Breast epithelium (tissue), 4 donors: ENCODE measurements at regions not wholly inside any gene's neighbourhood (a gene's known extent, or its start where the extent isn't known, plus 50 kb on each side); places are given as distances from the start of the nearest gene placed in this dataset.

Experiments
- DNase-seq, 2 donors: peaks; one replicate each; pipeline ENCODE4 v3.0.0-alpha.2; 2019; ENCODE audit warnings: low spot score in 2 of 2
- H3K27ac ChIP-seq, 2 donors: fragments of 200-600 bp; sonication (generic) in 1 of 2; one replicate each; pipeline ENCODE4 v1.5.1; 2016 to 2019; ENCODE audit warnings: mild to moderate bottlenecking in 1 of 2
- H3K27me3 ChIP-seq, 2 donors: fragments of 200-600 bp; sonication (generic) in 1 of 2; one replicate each; pipeline versions ENCODE4 v1.5.1 to v1.6.0; 2017 to 2019; ENCODE audit warnings: control low read depth in 1 of 2, mild to moderate bottlenecking in 1 of 2
- H3K36me3 ChIP-seq: fragments of 200-600 bp; one replicate; pipeline ENCODE4 v1.5.1; 2019
- H3K4me1 ChIP-seq, 2 donors: fragments of 200-600 bp; sonication (generic); one replicate each; pipeline ENCODE4 v1.5.1; 2016 to 2019; ENCODE audit warnings: control low read depth in 1 of 2
- H3K4me3 ChIP-seq, 3 donors: fragments of 200-600 bp; sonication (generic); 1 replicate in 2 of 3; 2 replicates in 1 of 3; pipeline ENCODE4 v1.5.1; 2016 to 2019; ENCODE audit warnings: mild to moderate bottlenecking in 3 of 3, moderate library complexity in 2 of 3
- H3K9me3 ChIP-seq, 2 donors: fragments of 200-600 bp; sonication (generic) in 1 of 2; one replicate each; pipeline ENCODE4 v1.5.1; 2016 to 2019; ENCODE audit warnings: control low read depth in 1 of 2
- CTCF ChIP-seq, 3 donors: fragments of 450-650 bp; IDR thresholded peaks; one replicate each; pipeline ENCODE4 v1.5.1; 2016 to 2017; ENCODE audit warnings: antibody characterized with exemption in 3 of 3, mild to moderate bottlenecking in 3 of 3, moderate library complexity in 3 of 3
- POLR2A ChIP-seq: fragments of 450-650 bp; IDR thresholded peaks from one replicate; pipeline ENCODE4 v1.6.1; 2016; ENCODE audit warnings: antibody characterized with exemption, mild to moderate bottlenecking, moderate library complexity
- POLR2AphosphoS5 ChIP-seq, 3 donors: sonication (generic); formaldehyde crosslinking; IDR thresholded peaks; one replicate each; pipeline ENCODE4 v1.6.1; 2017; ENCODE audit warnings: antibody characterized with exemption in 3 of 3
- intact Hi-C: fragments of 100-400 bp; cut with DNase I; formaldehyde crosslinking; loops from one replicate; pipeline ENCODE4 v1.15.1; 2023; ENCODE audit warnings: low total_unique reads

- Histone ChIP-seq H3K4me1 (no peaks in the 10 kb centered on the region), H3K36me3 (no peaks in the 10 kb centered on the region), H3K9me3 (no peaks in the 10 kb centered on the region), H3K4me3 (no peak overlapping the region), H3K27me3 (no peaks in the 10 kb centered on the region), H3K27ac (no peak overlapping the region)
- no peak for TF ChIP-seq POLR2AphosphoS5 (IDR thresholded peaks at IDR 0.05)
- no peak for TF ChIP-seq CTCF (IDR thresholded peaks at IDR 0.05)
- TF ChIP-seq POLR2A: no peak
- intact Hi-C loops: no loop called here
- DNase-seq: no peak
Measured at GRCh38 chr3:59189526-59189925, 139.7 kb upstream of the CFAP20DC start.

GRCh38 chr3:59186725-59187124, 136.9 kb upstream of the CFAP20DC start:
- Histone ChIP-seq H3K27ac (no peak overlapping the region), H3K4me1 (no peaks in the 10 kb centered on the region), H3K4me3 (no peak overlapping the region), H3K9me3 (no peaks in the 10 kb centered on the region), H3K36me3 (no peaks in the 10 kb centered on the region), H3K27me3 (no peaks in the 10 kb centered on the region)
- TF ChIP-seq POLR2AphosphoS5 (IDR thresholded peaks at IDR 0.05) (no peak), POLR2A (no peak), CTCF (IDR thresholded peaks at IDR 0.05) (no peak)
- no peak for DNase-seq
- intact Hi-C loops: no loop called here

GRCh38 chr3:59185591-59186369, 136.0 kb upstream of the CFAP20DC start:
- Histone ChIP-seq H3K4me1 (no peaks in the 10 kb centered on the region), H3K4me3 (no peak overlapping the region), H3K36me3 (no peaks in the 10 kb centered on the region), H3K9me3 (no peaks in the 10 kb centered on the region), H3K27me3 (no peaks in the 10 kb centered on the region), H3K27ac (no peak overlapping the region)
- intact Hi-C loops: no loop called here
- TF ChIP-seq CTCF (IDR thresholded peaks at IDR 0.05): no peak
- no peak for TF ChIP-seq POLR2A
- no peak for TF ChIP-seq POLR2AphosphoS5 (IDR thresholded peaks at IDR 0.05)
- no peak for DNase-seq

GRCh38 chr3:59180006-59180405, 130.2 kb upstream of the CFAP20DC start:
- TF ChIP-seq CTCF (IDR thresholded peaks at IDR 0.05) (no peak), POLR2A (no peak), POLR2AphosphoS5 (IDR thresholded peaks at IDR 0.05) (no peak)
- no peak overlapping the region for H3K4me3 ChIP-seq
- H3K27me3 ChIP-seq: no peaks in the 10 kb centered on the region
- H3K9me3 ChIP-seq: peaks cover 0 to 9% of the 10 kb centered on the region in 2 donors
- no peaks in the 10 kb centered on the region for H3K36me3 ChIP-seq
- no peak overlapping the region for H3K27ac ChIP-seq
- no peaks in the 10 kb centered on the region for H3K4me1 ChIP-seq
- DNase-seq: no peak
- intact Hi-C loops: no loop called here

- intact Hi-C loops: no loop called here
- Histone ChIP-seq H3K36me3 (no peaks in the 10 kb centered on the region), H3K4me3 (no peak overlapping the region), H3K27me3 (no peaks in the 10 kb centered on the region), H3K4me1 (no peaks in the 10 kb centered on the region), H3K9me3 (peaks cover 0 to 9% of the 10 kb centered on the region in 2 donors), H3K27ac (no peak overlapping the region)
- TF ChIP-seq POLR2AphosphoS5 (IDR thresholded peaks at IDR 0.05) (no peak), CTCF (IDR thresholded peaks at IDR 0.05) (no peak), POLR2A (no peak)
- DNase-seq: no peak
Measured at GRCh38 chr3:59178698-59179097, 128.9 kb upstream of the CFAP20DC start.
